NB4 (cell line): ENCODE measurements at regions not wholly inside any gene's neighbourhood (a gene's known extent, or its start where the extent isn't known, plus 50 kb on each side); places are given as distances from the start of the nearest gene placed in this dataset.

Experiments
- DNase-seq: peaks from one replicate; pipeline ENCODE4 v3.0.0; 2010; ENCODE audit warnings: low read depth
- H3K4me3 ChIP-seq: one replicate; pipeline ENCODE4 v1.5.1; 2011; ENCODE audit warnings: mild to moderate bottlenecking, low read depth, low read length, moderate library complexity
- MYC ChIP-seq: IDR thresholded peaks from 2 replicates; pipeline ENCODE4 v1.6.1; 2011; ENCODE audit warnings: low read depth, low read length
- POLR2A ChIP-seq: IDR thresholded peaks from 2 replicates; pipeline ENCODE4 v1.6.1; 2011; ENCODE audit warnings: mild to moderate bottlenecking; ENCODE audit not compliant: insufficient read length; ENCODE audit errors: extremely low read depth
- TF ChIP-seq, protein P1 (sequence below): IDR thresholded peaks from 2 replicates; pipeline ENCODE4 v1.6.1; 2011; ENCODE audit warnings: low read depth, low read length
- TF ChIP-seq, protein P2 (sequence below): IDR thresholded peaks from one replicate; pipeline ENCODE4 v1.5.1; 2012; ENCODE audit warnings: low read depth, low read length

DNA sequence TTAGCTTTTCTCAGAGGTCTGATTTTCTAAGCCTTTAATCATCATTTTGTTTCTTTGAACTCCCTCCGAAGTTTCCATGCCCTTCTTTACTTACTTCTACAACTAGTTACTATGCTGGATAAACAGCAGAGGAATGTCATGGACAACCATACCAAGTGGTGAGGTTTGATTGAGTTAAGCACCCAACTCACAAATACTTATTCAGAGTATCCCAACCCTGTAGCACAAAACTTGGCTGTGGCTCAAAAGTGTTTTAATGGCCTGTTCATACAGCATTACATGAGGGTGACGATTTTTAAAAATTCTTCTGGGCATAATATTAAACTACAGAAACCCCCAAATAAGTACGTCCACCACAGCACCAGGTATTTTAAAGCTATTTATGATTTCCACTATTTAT lies 946.8 kb upstream of the SOX9 start:
- DNase-seq, result no peak
- TF ChIP-seq POLR2A, result no peak
- no peak overlapping the region for H3K4me3 ChIP-seq

DNA sequence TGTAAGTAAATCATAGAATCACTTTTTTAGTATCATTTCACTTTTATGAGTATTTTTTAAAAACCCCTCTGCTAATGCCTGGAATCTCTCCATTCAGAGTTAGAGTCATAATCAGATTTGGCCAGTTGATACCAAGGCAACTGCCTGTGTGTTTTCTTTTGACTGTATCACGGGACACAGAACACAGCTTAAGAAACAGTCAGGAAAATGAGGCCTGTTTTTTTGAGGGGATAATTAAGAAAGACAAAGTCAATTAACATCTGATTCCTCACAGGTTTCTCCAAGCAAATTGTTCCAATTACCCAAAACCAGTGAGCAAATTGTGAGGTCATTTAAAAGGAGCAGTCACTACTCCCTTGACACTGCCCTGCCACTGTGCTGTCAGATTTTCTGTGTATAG lies 944.5 kb upstream of the SOX9 start:
- TF ChIP-seq, protein P1, sequence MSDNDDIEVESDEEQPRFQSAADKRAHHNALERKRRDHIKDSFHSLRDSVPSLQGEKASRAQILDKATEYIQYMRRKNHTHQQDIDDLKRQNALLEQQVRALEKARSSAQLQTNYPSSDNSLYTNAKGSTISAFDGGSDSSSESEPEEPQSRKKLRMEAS, result no peak
- TF ChIP-seq, protein P2, sequence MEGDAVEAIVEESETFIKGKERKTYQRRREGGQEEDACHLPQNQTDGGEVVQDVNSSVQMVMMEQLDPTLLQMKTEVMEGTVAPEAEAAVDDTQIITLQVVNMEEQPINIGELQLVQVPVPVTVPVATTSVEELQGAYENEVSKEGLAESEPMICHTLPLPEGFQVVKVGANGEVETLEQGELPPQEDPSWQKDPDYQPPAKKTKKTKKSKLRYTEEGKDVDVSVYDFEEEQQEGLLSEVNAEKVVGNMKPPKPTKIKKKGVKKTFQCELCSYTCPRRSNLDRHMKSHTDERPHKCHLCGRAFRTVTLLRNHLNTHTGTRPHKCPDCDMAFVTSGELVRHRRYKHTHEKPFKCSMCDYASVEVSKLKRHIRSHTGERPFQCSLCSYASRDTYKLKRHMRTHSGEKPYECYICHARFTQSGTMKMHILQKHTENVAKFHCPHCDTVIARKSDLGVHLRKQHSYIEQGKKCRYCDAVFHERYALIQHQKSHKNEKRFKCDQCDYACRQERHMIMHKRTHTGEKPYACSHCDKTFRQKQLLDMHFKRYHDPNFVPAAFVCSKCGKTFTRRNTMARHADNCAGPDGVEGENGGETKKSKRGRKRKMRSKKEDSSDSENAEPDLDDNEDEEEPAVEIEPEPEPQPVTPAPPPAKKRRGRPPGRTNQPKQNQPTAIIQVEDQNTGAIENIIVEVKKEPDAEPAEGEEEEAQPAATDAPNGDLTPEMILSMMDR, result no peak
- TF ChIP-seq POLR2A (no peak), MYC (no peak)

DNA sequence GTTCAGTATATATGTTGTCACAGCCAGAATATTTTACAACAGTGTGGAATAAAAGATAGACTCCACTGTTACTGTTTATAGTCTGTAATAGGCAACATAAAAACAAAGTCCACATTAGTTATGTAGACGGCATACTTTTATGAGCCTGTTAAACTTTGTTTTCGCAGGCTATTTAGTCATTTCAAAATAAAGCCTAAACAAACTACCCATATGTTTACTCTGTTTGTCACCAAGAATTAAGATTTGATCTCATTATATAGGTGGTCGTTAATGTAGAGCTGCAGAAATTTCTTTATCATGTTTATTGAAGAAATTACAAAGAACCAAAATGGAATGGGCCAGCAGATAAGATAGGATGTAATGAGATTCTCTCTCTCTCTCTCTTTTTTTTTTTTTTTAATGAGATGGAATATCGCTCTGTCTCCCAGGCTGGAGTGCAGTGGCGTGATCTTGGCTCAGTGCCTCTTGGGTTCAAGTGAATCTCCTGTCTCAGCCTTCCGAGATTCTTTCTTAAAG lies 943.8 kb upstream of the SOX9 start:
- no peak overlapping the region for H3K4me3 ChIP-seq
- DNase-seq, result no peak
- TF ChIP-seq, protein P1, result no peak

More for the DNA sequence above, 944.5 kb upstream of the SOX9 start:
- no peak for DNase-seq
- no peak overlapping the region for H3K4me3 ChIP-seq

DNA sequence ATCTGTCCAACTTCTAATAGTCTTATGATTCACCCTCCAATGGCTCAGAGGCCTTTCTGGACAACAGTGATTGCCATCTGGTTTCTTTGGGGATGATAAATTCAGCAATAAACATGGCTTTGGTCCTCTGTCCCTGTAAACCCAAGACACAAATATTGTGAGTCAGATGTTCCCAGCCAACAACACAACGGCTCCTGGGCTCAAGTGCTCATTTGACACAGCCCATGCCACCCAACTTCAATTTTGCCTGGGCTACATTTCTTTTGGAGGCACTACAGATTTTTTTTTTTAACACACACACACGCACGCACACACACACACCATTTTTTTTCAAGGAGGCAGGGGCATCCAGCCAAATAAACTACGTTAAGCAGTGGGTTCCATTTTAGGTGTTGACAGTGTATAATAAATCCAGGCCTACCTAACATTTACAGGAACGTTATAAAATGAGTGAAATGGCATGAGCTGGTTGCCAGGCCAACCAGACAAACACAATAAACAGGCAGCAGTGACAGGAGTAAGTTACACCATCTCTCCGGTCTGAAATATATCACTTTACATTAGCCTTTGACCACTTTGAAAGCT lies 939.9 kb upstream of the SOX9 start:
- DNase-seq, result no peak
- TF ChIP-seq, protein P2, result no peak
- no peak for TF ChIP-seq POLR2A
- no peak for TF ChIP-seq MYC
- TF ChIP-seq, protein P1, result no peak

DNA sequence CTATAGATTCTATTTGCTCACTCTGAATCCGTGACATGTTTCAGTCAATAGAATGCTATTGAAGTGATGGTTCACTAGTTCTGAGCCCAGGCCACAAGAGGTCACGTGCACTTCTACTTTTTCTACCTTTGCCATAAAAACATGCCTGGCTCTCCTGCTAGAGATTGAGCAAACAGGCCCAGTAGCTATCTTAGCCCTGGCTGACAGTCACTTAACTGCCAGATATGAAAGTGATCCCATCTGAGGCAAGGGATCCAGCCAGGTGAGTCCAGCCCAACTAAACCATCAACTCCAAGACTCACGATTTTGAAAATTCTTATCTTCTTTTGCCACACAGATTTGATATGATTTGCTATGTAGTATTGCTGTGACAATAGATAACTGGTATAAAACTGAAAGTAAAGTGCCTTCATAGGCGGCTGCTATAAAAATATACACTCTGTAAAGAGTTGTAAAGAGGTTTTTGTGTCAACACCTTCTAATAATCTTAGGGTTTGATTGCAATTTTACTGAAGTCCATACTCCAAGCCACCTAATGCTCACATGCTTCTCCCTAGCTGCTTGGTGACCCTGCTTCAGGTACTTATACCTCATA lies 937.7 kb upstream of the SOX9 start:
- H3K4me3 ChIP-seq, result no peak overlapping the region
- DNase-seq, result no peak
- TF ChIP-seq, protein P2, result no peak
- no peak for TF ChIP-seq MYC
- TF ChIP-seq, protein P1, result no peak
- TF ChIP-seq POLR2A, result no peak

More for the DNA sequence above, 939.9 kb upstream of the SOX9 start:
- H3K4me3 ChIP-seq, result no peak overlapping the region

DNA sequence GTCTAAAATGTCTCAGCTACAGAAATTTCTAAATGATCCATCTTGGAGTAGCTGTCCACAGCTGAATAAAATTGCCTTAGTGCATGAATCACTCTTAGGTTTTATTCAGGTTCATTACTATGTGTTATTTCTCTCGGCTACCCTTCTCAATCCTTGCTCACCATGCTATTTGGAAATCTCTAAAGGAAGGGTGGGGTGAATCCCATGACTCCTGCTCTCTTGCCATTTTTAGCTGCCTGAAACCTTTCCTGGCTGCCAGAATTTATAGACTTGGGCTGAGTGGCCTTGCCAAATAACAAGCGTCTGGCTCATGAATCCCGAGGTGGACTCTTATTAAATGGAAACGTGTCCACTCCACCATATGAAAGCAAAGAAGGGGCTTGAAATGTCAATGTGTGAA lies 936.1 kb upstream of the SOX9 start:
- no peak for TF ChIP-seq MYC
- TF ChIP-seq, protein P1, result no peak
- TF ChIP-seq, protein P2, result no peak
- H3K4me3 ChIP-seq, result no peak overlapping the region
- DNase-seq, result no peak
